ENCODE measurements at regions not wholly inside any gene's neighbourhood (a gene's known extent, or its start where the extent isn't known, plus 50 kb on each side); places are given as distances from the start of the nearest gene placed in this dataset.

- no peak for DNase-seq (ENCODE audit: low read depth)
- TF ChIP-seq CTCF (IDR thresholded peaks at IDR 0.05; ENCODE audit: insufficient read depth, low read depth, low read length, missing control alignments): no peak
- no peak overlapping the region for H3K4me3 ChIP-seq (ENCODE audit: low read length)
Observed at GRCh38 chr16:87219287-87219909, 97.8 kb downstream of the C16orf95 start.

GRCh38 chr16:87221633-87222032, 95.6 kb downstream of the C16orf95 start:
- DNase-seq (ENCODE audit: low read depth): no peak
- no peak overlapping the region for H3K4me3 ChIP-seq (ENCODE audit: low read length)
- TF ChIP-seq CTCF (IDR thresholded peaks at IDR 0.05; ENCODE audit: insufficient read depth, low read depth, low read length, missing control alignments): no peak

- H3K4me3 ChIP-seq (ENCODE audit: low read length): no peak overlapping the region
- no peak for TF ChIP-seq CTCF (IDR thresholded peaks at IDR 0.05; ENCODE audit: insufficient read depth, low read depth, low read length, missing control alignments)
- no peak for DNase-seq (ENCODE audit: low read depth)
Observed at GRCh38 chr16:87222335-87222734, 94.9 kb downstream of the C16orf95 start.

GRCh38 chr16:87223656-87224248, 93.4 kb downstream of the C16orf95 start:
- no peak for DNase-seq (ENCODE audit: low read depth)
- H3K4me3 ChIP-seq (ENCODE audit: low read length): no peak overlapping the region
- TF ChIP-seq CTCF (IDR thresholded peaks at IDR 0.05; ENCODE audit: insufficient read depth, low read depth, low read length, missing control alignments): no peak

DNA sequence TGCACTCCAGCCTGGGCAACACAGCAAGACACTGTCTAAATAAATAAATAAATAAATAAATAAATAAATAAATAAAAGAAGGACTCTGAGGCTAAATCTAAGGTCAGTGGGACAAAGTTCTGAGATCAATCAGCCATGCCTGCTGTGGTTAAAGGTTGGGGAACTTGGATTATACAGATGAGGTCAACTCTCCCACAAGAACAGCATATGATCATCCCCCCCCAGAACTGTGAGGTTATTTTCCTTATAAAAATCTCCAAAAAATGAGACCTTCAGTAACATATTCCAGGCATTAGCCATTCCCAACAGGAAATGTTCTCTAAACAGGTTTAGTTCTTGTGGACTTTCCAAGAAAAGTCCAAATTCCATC, 90.3 kb downstream of the C16orf95 start:
- no peak for DNase-seq (ENCODE audit: low read depth)
- no peak overlapping the region for H3K4me3 ChIP-seq (ENCODE audit: low read length)
- no peak for TF ChIP-seq CTCF (IDR thresholded peaks at IDR 0.05; ENCODE audit: insufficient read depth, low read depth, low read length, missing control alignments)

GRCh38 chr16:87227296-87227951, 89.8 kb downstream of the C16orf95 start:
- no peak for DNase-seq (ENCODE audit: low read depth)
- no peak for TF ChIP-seq CTCF (IDR thresholded peaks at IDR 0.05; ENCODE audit: insufficient read depth, low read depth, low read length, missing control alignments)
- no peak overlapping the region for H3K4me3 ChIP-seq (ENCODE audit: low read length)
